Activated gamma-delta T cell treated with anti-CD3 and anti-CD28 coated beads, Interleukin-2, amount 50 U/mL, for 16 hours (primary cell): ENCODE measurements at regions not wholly inside any gene's neighbourhood (a gene's known extent, or its start where the extent isn't known, plus 50 kb on each side); places are given as distances from the start of the nearest gene placed in this dataset.
"Not testable (repeated sequence)": the region's sequence is repeated elsewhere in the genome, so short reads cannot be mapped to it uniquely, and the experiment has no call there.

ENCODE experiments used
- DNase-seq: peaks from one replicate; pipeline ENCODE4 v3.0.0-alpha.2; 2020; ENCODE audit warnings: low read depth

DNA sequence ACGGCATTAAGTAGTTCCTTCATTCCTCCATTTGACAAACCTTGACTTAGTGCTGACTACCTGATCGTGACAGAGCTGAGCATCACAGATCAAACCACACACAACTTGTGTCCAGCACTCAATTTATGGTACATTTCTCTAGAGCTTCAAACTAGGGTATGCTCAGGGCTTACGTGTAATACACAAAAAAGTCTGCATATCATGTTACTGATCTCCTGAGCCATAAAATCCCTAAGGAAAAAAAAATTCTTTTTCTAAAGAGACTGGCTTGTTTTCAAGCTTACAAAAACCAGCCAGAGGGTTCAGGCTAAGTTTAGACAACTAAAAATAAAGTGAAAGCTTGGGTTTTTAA lies 88.0 kb upstream of the ALKAL2 start:
- DNase-seq = no peak

DNA sequence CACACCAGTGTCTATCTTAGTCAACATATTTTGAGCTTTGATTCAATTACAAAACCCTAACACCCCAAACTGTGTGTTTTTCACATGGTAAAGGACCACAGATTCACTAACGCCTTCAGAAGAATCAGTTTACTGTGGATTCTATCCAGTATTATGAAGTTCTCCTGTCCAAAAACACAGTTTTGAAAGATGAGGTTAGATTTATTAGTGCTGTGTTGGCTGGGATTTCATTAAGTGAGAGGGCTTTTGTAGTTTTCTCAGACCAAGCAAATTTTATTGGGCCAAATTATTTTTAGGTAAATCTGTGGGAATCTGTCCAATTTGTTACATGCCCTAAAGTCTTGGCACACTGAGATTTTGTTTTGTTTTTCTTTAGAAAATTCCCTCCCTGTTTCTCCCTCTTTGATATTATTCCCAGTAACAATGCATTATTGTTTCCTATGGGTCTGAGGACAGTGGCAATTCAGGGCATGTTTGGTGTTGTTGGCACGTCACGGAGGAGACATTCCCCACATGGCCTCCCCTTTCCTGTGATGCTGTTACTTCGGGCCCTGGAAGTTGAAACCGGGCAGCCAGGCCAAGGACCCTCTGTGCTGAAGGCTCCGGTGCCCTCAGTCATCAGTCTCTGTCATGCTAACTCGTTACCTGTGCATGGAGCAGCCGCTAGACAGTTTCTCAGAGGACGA lies 87.5 kb upstream of the ALKAL2 start:
- no peak for DNase-seq

DNA sequence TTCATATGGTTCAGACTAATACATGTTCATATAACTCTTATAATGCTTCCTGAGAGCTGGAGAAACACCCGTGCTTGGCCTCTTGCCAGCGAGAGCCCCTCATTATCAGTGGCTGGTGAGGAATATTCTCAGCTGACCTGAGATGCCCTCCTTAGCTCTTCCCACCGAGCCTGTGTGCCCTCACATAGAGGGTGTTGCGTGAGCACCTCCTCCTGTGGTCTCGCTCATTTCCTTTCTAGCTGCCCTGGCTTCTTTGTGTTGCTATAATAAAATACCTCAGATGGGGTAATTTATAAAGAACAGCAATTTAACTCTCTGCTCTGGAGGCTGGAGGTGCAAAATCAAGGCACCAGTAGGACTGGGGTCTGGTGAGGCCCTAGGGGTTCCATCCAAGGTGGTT lies 80.5 kb upstream of the ALKAL2 start:
- no peak for DNase-seq

DNA sequence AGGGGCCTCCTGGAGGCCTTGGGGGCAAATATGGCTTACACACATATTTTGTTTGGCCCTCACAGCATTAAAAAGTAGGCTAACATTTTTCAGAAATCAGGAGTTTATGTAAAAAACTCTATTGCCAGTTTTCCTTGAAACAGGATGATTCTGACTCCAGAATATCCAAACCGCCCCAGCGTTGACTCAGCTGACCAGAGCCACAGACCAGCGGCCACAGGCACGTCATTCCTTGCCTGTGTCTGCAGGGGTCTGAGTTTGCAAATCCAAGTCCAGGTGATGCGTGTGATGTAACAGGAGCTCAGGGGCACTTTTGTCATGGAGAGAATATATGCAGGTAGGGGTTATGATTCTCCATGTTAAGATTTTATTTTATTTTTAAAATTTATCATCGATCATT lies 79.4 kb upstream of the ALKAL2 start:
- no peak for DNase-seq

DNA sequence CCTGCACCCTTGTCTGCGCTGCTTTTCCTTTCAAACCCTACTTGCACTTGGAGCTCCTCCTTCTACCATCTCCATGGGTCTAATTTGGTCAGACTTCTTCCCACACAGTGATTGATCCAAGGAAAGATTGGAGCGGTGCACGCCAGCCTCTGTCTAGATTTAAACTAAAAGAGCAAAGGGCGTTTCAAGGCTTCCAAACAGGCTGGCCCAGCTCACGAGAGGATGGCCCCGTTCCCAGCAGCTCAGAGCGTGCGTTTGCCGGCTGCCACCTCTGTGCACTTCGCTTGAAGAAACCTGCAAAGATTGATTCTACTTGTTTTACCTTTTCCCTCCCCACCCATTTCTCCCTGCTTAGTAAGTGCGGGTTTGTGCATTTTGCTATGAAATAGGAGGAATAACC lies 78.8 kb upstream of the ALKAL2 start:
- DNase-seq = no peak

DNA sequence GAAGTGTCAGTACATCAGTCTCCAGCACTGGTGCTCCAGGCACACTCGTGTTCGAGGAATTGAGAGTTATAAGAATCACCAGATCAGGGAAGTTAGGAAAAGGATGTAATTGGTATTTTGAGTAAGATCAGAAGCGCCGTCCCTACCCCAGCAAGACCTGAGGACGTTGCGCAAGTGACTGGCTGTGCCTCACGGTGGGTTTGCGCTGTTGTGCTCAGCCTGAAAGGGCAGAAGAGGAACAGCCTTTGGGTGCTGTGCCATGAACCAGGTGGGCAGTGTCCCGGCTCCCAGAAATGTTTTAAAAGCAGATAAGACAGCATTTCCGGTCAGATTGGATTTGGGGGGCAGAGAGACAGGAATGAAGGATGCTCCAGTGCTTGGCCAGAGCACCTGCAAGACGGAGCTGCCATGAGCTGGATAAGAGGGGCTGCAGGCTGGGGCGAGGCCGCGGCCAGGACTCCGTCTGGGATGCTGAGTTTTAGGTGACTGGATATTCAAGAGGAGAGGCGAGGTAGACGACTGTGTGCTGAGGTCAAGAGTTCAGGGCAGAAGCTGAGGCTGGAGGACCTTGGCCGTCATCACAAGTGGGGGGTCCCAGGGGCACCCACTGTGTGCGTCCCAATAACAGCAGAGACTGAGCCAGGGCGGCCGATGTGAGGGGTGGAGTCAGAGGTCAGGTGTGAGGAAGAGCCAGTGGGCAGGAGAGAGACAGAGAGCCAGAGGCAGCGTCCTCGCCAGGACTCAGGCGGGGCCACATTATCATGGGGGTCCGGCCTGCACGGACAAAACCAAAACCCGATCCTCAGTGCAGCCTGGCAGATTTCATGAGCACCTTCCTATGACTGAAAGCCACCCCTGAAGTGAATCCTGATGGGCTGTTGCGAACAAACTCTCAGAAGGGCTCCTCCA lies 77.7 kb upstream of the ALKAL2 start:
- no peak for DNase-seq

DNA sequence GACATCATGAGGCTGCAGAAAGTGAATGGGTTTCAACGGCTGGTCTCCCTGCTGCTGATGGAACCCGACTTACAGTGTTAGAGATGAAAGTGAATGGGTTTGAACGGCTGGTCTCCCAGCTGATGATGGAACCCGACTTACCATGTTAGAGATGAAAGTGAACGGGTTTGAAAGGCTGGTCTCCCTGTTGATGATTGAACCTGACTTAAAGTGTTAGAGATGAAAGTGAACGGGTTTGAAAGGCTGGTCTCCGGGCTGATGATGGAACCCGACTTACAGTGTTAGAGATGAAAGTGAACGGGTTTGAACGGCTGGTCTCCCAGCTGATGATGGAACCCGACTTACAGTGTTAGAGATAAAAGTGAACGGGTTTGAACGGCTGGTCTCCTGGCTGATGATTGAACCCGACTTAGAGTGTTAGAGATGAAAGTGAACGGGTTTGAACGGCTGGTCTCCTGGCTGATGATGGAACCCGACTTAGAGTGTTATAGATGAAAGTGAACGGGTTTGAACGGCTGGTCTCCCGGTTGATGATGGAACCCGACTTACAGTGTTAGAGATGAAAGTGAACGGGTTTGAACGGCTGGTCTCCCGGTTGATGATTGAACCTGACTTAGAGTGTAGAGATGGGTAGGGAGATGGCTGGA lies 76.1 kb upstream of the ALKAL2 start:
- DNase-seq = no peak

DNA sequence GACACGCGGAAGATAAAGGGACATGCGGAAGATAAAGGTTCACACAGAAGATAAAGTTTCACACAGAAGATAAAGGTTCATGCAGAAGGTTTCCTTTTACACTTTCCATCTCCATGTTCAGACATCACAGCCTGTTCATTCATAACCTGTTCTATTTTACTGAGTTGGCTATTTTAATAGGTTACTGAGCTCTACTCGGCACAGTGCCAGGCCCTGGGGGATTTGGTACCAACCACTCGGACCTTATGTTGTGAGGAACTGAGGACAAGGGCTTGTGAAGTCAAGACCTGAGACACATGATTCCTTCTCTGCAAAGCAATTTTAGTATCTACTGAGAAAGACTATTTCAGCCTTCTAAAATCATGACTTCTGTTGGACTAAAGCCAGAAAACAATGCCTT lies 75.0 kb upstream of the ALKAL2 start:
- no peak for DNase-seq

DNA sequence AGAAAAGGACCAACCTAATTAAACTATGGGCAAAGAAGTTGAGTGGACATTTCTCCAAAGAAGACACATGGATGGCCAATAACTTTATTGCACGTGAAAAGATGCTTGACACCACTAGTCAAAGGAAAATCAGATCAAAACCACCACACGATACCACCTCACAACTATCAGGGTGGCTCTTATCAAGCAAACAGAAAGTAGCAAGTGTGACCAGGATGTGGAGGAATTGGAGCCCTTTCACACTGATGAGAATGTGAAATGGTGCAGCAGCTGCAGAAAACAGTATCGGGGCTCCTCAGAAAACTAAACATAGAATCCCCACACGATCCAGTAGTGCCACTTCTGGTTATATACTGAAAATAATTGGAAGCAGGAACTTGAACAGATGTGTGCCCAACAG lies 72.2 kb upstream of the ALKAL2 start:
- DNase-seq = no peak

DNA sequence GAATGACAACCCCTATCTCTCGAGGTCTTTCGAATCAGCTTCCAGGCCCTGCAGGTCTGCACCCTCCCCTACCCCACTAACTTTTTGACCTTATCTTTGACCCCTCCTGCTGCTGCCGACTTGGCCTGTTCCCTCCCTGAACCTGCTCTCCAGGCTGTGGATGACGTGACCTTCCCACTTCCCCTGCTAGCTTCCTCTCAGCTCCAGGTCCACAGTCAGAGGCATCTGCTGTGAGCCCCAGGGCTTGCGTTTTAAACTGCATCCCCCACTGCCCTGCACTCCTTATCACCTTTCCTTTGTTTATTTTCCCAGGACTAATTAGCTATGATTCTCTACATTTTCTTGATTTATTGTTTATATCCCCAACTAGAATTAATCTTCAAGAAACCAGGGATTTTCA lies 71.2 kb upstream of the ALKAL2 start:
- DNase-seq = no peak

DNA sequence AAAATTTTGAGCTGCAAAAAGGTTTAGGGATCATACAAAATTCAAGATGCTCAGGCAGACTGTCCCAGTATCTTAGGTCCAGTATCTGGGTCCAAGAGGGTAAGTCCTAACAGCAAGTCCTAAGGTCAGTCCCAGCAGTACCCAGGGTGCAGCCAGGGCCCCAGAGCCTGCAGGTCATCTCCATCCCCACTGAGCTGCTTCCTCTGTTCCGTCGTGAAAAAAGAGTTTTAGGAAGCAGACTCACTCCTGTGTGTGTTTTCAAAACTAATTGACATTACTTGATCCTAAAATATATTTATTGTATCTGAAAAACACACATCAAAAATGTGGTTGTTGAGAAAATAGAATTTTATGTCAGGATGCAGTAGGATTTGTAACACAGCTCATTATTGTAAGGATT lies 69.9 kb upstream of the ALKAL2 start:
- no peak for DNase-seq

DNA sequence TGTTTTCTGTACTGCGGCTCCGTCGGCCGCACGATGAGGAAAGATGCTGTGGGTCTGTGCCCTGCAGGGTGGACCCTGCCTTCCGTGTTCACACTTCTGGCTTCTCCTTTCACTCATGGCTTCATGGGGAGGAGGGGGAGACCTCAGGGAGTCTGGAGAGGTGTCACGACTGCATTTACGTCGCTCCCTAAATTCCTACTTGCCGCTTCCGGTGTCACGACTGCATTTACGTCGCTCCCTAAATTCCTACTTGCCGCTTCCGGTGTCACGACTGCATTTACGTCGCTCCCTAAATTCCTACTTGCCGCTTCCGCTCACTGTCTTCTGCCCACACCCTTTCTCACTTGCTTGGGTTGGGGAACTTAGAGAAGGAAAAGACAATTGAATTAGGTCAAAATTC lies 68.4 kb upstream of the ALKAL2 start:
- DNase-seq = not testable (repeated sequence)

DNA sequence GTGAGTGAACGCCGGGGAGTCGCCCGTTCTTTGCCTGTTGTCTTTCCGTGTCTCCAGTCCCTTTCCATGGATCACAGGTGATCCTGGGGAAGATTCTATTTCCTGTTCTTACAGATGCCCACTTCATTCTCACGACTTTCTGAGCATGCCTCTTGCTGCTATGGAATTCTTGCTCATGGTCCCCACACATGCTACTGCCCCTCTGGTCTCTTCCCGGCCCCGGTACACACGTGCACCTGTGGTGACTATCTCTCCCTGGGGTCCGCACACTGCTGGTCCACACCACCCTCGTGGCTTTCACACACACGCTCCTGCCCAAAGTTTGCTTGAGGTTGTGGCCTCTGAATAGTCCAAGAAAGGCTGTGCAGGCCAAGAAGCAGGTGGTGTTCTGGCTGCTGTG lies 67.9 kb upstream of the ALKAL2 start:
- DNase-seq = no peak

DNA sequence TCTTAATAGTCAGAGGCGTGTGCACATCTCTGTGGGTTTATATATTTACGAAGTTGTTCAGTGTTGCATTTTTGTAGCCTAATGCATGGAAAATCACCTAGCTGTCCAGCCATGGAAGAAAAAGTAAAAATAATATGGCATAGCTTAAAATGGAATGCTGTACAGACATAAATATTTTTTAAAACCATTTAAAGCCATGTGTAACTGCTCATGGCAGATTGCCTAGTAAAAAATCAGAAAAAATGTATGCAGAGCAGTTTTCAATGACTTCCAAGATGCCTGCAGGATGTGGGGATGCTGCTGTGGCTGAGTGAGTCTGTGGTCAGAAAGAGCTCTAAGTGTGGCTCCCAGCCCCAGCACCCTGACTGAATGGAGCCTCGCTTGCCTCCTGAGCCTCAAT lies 64.8 kb upstream of the ALKAL2 start:
- DNase-seq = no peak

DNA sequence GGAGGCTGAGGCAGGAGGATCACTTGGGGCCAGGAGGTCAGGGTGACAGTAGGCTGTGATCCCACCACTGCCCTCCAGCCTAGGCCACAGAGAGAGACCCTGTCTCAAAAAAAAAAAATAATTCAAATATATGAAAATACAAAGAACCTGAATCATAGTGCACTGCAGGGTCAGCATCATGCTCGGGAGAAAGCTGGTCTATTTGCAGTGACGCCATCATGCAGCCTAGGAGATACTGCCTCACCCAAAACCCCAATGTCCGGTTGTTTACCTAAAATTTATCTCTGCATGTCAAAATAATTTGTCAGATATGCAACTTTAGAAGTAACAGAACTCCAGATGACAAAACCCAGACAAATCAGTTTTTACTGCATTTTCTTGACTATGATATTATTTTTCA lies 61.5 kb upstream of the ALKAL2 start:
- no peak for DNase-seq

DNA sequence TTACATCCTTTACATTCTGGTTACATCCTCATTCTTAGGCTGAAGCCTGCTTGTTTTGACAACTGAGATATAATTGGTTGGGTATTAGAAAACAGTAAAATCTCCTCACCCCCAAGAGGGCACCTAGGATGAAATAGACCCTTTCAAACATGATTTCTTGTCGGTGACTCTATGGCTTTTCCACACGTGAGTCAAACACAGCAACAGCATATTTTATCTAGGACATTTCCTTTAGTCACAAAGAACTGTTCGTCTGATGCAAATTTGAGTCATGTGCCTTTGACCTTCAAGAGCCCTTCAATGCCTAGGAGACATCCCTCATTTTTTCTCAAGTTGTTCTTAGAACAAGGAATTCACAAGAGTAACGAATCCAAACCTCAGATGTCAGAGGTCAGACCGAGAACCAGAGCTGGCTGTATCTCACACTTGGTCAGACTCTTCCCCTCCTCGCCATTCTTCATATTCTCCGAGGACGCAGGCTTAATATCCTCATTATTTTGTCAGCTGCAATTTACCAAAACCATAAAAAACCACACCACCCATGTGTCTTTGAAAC lies 60.5 kb upstream of the ALKAL2 start:
- DNase-seq = no peak

DNA sequence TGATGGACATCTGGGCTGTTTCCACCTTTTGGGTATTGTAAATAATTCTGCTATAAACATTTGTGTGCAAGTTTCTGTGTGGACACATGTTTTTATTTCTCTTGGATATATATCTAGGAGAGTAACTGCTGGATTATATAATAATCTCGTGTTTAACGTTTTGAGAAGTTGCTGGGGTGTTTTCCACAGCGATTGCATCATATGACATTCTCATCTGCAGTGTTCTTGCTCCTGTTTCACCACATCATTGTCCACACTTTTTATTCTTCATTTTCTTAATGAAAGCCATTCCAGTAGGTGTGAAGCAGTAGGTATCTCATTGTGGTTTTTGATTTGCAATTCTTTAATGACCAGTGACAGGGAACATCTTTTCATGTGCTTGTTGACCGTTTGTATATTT lies 56.9 kb upstream of the ALKAL2 start:
- DNase-seq = no peak

DNA sequence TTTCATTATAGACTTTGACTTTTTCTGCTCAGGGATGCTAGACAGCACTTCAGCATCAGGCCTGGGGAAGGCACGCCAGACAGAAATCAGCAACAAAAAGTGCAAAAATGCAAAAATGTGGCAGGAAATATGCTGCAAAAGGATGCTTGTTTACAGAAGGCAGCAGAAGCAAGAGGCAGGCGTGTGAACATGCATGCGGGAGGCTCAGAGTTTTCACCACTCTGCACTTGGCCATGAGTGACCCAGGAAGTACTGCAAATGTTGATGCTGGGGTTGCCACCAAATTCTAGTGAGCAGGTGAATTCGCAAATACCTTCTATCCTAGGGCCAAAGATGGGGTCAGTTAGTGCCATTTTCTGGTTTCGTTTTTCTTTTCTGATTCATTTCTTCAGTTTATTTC lies 55.5 kb upstream of the ALKAL2 start:
- DNase-seq = no peak

DNA sequence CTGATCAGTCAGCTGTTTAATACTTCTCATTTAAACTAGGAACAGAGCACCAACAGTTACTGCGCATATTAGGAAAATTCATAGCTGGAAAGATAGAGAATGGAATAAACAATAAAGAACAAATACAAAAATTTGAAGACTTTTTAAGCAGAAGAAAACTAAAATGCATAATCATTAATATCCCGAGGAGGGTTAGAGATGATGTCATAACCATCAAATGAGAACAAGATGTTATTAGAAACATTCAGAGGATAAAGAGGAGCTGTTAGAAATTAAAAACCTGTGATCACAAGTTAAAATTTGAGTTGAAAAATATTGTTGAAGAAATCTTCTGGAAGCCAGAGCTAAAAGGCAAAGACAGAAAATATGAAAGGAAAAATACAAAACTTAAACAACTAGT lies 54.0 kb upstream of the ALKAL2 start:
- no peak for DNase-seq

DNA sequence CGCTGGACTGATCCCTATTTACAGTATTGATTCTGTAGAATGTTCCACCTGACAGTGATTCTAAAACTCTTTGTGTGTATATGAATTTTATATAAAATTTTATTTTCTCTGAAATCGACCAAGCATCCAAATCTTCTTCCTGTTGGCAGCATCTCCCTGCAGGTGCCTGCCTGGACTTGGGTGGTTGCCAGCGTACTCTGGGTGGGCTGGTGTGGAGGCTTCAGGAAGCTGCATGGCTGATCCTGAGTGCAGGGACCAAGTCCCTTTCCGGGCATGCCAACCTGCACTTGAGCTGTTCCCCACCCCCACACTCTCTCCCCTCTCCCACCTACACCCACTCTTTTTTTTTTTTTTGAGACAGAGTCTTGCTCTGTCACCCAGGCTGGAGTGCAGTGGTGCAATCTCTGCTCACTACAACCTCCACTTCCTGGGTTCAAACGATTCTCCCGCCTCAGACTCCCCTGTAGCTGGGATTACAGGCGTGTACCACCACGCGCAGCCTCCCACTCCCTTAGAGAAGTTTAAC lies 53.2 kb upstream of the ALKAL2 start:
- DNase-seq = no peak
